Lower lobe of right lung (tissue), 2 donors: ENCODE measurements at regions not wholly inside any gene's neighbourhood (a gene's known extent, or its start where the extent isn't known, plus 50 kb on each side); places are given as distances from the start of the nearest gene placed in this dataset.

ENCODE experiments used
- ATAC-seq, 2 donors: fragments of 200-7000 bp; cut with Tn5 transposase; one replicate each; pipeline ENCODE4 v1.9.1; 2020 to 2022; ENCODE audit warnings: mild to moderate bottlenecking in 2 of 2, moderate library complexity in 2 of 2
- DNase-seq: peaks from one replicate; pipeline ENCODE4 v3.0.0-alpha.2; 2020
- H3K27ac ChIP-seq: fragments of 200-600 bp; one replicate; pipeline ENCODE4 v1.8.0; 2022
- H3K27me3 ChIP-seq: fragments of 200-600 bp; one replicate; pipeline ENCODE4 v1.8.0; 2022; ENCODE audit warnings: low read depth
- H3K36me3 ChIP-seq: fragments of 200-600 bp; one replicate; pipeline ENCODE4 v1.8.0; 2022; ENCODE audit warnings: mild to moderate bottlenecking
- H3K4me1 ChIP-seq: fragments of 200-600 bp; one replicate; pipeline ENCODE4 v1.8.0; 2022
- H3K4me3 ChIP-seq: fragments of 200-600 bp; one replicate; pipeline ENCODE4 v1.8.0; 2022; ENCODE audit warnings: mild to moderate bottlenecking
- H3K9me3 ChIP-seq: fragments of 200-600 bp; one replicate; pipeline ENCODE4 v1.8.0; 2022
- CTCF ChIP-seq: fragments of 200-600 bp; IDR thresholded peaks from one replicate; pipeline ENCODE4 v1.8.0; 2022; ENCODE audit warnings: antibody characterized with exemption, mild to moderate bottlenecking
- intact Hi-C: fragments of 100-400 bp; cut with DNase I; formaldehyde crosslinking; loops from one replicate; pipeline ENCODE4 v1.11.0; 2022
- donor health status: DM: no; HTN: yes; CAD: no; lungs with severe emphysema.

GRCh38 chr9:7854763-7855162, 55.2 kb upstream of the DMAC1 start:
- no peak for TF ChIP-seq CTCF
- DNase-seq: no peak
- no peaks in the 10 kb centered on the region for H3K4me1 ChIP-seq
- intact Hi-C loops: no loop called here
- H3K27ac ChIP-seq: no peak overlapping the region
- H3K36me3 ChIP-seq: no peaks in the 10 kb centered on the region
- ATAC-seq: no peak
- H3K27me3 ChIP-seq: no peaks in the 10 kb centered on the region
- no peaks in the 10 kb centered on the region for H3K9me3 ChIP-seq
- H3K4me3 ChIP-seq: no peak overlapping the region
